SK-N-SH treated with all-trans-retinoic acid at 6 μM for 48 hours (cell line): ENCODE measurements at regions not wholly inside any gene's neighbourhood (a gene's known extent, or its start where the extent isn't known, plus 50 kb on each side); places are given as distances from the start of the nearest gene placed in this dataset.

Experiments
- GLIS3 ChIP-seq: fragments of 250-450 bp; sonication (Bioruptor Pico); IDR thresholded peaks from 2 replicates; pipeline ENCODE4 v1.5.0; 2020; ENCODE audit warnings: mild to moderate bottlenecking, moderate library complexity
- OSR1 ChIP-seq: fragments of 250-450 bp; sonication (Bioruptor Pico); IDR thresholded peaks from 2 replicates; pipeline ENCODE4 v1.8.0; 2022; ENCODE audit warnings: moderate library complexity, mild to moderate bottlenecking, inconsistent platforms

- TF ChIP-seq OSR1 = no peak
- no peak for TF ChIP-seq GLIS3 (CRISPR knock-in tag)
Observed at GRCh38 chr10:20726381-20726780, 170.7 kb downstream of the NEBL start.
